Right lung (tissue), 2 donors: ENCODE measurements at regions not wholly inside any gene's neighbourhood (a gene's known extent, or its start where the extent isn't known, plus 50 kb on each side); places are given as distances from the start of the nearest gene placed in this dataset.
"Not testable (repeated sequence)": the region's sequence is repeated elsewhere in the genome, so short reads cannot be mapped to it uniquely, and the experiment has no call there.

Source experiments
- DNase-seq, 2 donors: peaks; one replicate each; pipeline ENCODE4 v3.0.0-alpha.2; 2013

DNA sequence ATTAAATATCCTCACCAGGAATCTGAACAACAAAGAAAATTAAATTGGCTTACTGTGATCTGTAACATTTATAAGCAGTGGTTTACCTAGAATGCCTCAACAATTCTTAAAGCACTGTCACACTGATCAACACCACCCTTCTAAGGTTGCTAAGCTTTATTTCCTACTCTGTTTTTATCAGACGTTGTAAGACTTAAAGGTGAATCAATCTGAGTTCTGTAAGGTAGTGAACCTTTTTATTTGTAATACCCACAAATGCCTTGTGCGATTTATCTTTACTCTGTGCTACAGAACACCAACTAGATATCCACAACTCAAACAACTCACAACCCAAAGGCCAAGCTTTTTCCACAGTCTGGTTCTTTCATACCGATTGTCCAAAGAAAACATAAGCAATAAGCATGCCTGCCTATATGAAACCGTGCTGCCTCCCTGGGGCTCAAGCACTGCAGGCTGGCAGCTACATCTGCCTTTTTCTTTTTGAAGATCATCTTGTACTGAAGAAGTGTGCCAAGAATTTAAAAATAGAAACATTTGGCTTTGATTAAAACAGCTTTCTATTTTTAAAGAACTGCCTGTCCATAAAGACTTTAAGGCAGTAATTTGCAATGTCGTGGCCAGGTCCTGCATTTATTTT lies 490.7 kb downstream of the NUP35 start:
- no peak for DNase-seq

DNA sequence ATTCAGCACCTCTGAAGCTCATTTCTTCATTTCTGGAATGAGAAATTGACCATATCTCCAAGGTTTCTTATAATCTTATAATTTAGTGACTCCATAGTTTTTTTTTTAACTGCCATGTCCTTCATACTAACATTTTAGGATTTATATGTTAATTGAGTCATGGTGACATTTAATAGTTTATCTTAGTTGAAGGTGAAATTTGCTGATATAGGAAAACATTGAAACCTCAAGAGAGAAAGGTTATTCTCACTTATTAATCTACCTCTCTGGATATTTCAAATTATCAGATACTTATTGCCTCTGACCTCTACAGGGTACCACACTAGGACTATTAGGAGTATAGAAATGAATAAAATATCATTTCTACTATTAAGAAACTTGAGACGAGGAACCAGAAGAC lies 499.0 kb downstream of the NUP35 start:
- no peak for DNase-seq

DNA sequence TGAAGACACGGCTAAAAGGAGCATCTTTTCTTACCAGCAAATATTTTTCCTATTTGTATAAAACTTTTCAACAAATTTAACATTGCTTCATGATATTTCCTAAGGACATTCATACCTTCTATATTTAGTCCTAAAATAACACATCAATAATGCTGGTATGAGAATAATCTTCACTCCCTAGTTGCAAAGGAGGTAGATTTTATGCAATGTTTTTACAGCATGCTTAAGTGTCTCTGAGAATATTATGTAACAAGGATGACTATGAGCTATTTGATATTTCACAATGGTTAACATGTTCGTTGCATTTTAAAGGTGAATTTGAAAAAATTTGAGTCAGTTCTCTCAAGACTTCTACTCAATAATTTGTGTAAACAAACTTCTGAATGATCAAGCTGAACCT lies 506.7 kb downstream of the NUP35 start:
- DNase-seq = no peak

DNA sequence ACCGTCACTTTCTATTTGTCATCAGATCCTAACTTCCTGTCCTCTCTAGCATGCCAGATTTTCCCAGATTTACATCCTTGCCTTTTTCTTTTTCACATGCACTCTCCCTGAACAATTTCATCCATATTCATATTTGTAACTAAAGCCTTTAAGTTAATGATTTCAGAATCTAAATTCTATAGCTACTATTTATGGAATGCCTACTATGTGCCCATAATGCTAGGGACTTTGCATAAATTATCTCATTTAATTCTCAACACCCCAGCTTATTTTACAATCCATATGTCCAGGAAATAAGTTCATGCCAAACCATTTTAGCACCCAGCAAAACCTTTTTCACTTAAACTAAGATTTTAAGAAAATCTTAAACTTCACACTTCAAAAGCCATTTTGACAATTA lies 531.9 kb downstream of the NUP35 start:
- no peak for DNase-seq

DNA sequence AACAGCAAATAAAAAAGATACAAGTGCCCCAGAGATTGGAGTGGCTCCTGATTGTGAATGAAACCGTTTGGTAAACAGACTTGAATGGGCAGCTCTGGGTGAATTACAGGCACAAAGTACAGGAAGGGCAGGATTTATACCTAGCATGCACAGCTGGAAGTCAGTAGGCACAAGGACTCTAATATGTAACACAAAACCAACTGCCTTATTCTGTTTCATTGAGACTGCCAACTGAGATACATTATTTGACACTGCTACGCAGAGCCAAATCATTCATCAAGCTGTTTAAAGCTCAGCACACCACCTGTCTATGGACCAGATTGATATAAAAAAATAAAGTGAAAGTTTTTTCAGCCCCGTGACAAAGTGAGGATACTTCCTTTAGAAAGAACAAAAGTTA lies 541.2 kb downstream of the NUP35 start:
- DNase-seq = no peak

DNA sequence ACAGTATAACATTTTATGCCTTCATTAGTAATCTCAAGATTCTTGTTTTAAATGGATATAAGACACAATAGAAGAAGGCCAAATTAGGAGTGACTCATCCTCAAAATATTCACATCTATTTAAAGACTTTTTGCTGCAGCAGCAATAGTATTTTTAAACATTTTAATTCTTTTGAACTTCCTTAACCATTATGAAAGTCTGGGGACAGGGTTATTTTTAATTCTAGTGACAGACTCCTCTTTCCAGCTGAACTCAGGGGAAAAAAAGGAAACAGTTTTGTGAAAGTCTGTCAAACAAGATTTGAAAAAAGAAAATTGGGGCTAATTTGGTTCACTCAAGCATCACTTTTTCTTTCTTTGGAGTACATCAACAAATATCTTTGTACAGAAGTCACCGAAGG lies 541.8 kb downstream of the NUP35 start:
- DNase-seq = no peak

DNA sequence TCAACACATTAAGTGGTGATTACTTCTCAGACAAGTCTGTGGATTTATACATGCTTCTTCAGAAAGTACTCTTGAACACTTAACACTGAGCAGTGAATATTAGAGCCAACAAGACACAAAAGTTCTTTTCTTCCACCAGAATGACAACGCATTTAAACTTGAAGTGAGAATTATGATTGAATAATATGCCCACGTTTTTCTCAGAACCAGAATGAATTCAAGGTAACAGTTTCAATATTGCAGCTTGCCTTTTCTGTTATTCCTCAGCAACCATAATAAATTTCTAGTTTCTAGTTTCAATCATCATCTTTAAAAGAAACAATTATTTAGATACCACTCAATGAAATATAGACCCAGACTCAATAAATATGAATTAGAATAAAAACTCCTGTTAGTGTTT lies 547.0 kb downstream of the NUP35 start:
- no peak for DNase-seq

DNA sequence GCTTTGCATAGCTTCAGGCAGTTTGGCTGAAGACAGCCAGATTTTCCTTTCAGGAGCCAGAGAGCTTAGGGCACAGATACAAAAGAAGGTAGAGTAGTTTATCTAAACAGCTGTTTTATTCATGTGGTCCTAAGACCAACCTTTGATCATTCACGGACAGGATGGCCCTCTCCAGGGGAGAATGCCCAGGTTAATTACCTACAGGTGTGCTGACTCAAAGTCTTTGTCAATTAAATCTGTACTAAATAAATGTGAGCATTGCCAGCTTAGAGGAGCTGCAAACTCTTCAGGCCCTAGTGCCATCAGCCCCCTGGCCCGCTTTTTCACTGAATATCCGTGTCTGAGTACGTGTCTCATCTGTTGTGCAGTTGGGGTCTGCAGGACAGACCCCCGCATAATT lies 554.7 kb downstream of the NUP35 start:
- no peak for DNase-seq

DNA sequence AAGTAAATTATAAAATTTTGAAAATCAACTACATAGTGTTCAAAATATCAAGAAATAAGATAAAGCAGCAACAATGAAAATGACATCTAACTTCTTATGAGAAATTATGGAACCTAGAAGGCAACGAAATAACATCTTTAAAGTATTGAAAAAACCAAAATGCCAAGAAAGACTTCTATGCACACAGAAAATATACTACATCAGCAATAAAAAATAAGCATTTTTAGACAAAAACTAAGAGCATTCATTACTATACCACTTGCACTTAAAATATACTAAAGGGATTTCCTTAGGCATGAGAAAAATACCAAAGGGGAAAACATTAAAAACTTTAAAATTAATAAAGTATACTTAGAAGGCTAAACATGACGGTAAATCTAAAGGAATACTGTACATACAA lies 556.3 kb downstream of the NUP35 start:
- DNase-seq = no peak

DNA sequence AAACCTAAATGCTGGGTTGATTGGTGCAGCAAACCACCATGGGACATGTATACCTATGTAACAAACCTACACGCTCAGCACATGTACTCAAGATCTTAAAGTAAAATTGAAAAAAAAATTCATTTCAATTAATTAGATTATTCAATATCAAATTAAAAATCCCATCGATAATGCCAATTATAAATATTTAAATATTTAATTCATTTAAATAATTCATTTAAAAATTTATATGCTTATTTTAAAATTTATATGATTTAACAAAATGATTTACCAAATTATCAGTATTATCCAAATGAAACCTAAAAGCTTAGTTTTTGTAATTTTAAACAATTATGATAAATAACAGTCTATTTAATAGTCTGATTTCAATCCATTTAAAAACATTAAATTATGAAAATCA lies 560.4 kb downstream of the NUP35 start:
- no peak for DNase-seq

DNA sequence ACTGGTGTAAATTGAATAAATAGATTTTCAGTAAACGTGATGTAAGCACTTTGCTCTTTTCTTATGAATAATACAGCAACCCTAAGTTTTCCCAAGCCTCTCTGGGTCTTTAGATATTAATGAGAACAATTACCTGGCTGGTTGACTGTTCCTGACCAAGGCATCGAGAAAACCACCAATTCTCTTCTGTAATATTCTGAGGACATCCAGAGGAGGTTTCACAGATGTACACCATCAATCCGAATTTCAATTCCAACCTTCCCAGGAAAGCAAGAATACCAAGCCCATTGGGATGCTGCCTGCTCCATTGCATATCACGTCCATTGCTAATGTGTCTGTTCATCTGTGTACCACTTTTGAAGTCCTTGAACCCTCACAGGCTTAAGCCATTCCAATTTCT lies 571.8 kb downstream of the NUP35 start:
- DNase-seq = no peak

DNA sequence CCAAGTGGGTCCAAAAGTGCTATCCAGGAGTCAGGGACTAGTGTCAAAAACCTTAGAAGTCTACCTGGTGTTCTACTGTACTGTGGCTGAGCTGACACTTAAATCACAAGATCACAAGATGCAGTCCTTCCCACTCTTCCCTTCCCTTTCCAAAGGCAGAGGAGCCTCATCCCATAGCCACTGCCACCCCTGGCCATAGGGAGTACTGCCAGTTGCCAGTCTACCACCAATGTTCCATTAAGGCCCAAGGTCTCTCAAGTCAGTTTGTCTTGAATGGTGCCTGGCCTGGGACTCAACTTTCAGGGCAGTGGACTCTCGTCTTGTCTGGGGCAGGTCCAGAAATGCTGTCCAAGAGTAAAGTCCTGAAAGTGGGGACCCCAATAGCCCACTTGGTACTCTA lies 585.6 kb downstream of the NUP35 start:
- no peak for DNase-seq

DNA sequence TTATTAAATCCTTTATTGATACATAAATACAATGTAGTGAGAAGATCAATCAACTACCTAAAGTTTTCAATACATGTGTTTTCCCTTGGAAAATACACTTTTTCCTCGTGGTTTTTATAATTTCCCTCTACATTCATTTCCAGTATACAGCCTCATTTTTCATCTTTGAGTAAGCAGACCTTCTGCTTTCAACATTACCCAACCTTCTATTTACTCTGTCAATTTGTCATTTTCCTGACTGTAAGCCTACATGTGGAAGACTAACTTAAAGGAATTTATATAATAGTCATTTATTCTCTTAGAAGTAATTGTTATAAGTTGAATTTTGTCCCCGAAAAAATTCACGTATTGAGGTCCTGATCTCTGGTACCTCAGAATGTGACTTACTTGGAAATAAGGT lies 594.0 kb downstream of the NUP35 start:
- DNase-seq = no peak

DNA sequence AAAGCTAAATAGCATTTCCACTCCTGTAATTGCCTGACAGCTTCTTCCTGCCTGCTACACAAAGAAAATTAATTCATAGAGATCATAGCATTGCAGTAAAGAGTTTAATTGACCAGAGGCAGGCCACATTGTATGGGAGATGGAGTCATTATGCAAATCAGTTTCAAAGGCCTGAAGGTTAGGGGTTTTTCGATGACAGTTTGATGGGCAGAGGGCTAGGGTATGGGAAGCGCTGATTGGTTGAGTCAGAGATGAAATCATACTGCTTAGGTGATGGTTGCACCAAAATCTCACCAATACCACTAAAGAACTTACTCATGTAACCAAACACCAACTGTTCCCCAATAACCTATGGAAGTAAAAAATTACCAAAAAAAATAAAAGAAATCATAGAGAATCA lies 599.0 kb downstream of the NUP35 start:
- DNase-seq = no peak

DNA sequence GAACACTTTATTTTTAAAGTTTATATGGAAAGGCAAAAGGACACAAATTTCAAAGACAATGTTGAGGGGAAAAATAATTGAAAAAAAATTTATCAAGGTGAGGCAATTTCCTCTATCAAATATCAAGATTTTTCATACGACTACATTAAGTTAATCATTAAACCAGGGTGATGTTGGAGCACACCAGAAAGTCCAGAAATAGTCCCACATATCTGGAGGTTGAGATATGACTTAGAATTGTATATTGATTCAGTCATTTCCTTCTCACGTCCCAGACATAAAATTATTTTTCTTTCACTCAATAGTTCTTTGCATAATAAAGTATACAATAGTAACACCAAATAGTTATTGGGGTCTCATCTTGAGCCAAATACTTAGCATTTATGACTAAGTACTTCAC lies 605.1 kb downstream of the NUP35 start:
- DNase-seq = no peak

DNA sequence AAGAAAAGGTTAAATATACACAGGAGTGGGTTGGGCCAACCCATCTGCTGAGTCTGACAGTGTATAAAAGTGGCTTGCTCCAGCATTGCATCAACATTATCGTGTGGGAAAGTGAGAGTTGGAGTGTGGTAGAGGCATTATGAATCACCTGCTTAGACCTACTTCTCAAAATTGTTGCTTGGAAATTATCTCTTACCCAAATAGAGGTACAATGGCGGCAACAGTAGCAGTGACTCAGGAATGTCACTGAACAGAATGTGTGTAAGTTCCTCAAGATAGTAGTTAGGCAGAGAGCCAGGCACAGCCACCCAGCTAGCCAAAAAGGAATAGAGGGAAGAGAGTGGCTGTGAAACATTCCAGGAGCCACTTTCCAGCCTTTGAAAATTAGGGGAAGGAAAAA lies 616.0 kb downstream of the NUP35 start:
- no peak for DNase-seq

DNA sequence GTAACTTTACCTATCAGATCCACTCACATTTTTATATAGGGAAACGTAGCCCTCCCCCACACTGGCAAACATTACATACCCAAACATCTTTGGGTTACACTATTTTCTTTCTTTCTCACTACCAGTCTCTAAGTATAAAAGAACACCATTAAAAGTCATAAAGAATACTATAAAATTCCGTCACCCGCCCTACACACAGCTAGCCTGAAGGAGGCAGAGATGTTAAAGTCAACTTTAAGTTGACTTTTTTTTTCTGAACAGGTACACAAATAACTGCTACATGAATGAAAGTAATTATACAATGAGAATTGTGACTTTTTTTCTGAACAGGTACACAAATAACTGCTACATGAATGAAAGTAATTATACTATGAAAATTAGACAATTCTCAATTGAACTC lies 628.3 kb downstream of the NUP35 start:
- DNase-seq = no peak

DNA sequence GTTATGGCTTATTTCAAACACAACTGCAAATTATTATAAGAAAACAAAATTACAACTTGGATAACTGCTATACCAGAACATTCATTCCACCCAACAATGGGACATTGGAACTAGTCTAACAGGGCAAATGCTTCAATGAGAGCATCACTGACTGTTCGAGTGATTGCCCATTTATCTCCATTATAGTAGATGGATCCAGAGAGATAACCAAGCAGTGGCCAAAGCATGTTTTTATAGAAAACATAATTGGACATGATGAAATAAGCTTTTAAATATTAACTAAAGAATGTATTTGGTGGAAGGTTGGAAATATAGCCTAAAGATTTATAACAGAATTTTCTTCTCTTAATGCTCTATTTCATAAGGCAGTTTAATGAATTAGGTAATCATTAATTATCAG lies 634.8 kb downstream of the NUP35 start:
- DNase-seq = no peak

DNA sequence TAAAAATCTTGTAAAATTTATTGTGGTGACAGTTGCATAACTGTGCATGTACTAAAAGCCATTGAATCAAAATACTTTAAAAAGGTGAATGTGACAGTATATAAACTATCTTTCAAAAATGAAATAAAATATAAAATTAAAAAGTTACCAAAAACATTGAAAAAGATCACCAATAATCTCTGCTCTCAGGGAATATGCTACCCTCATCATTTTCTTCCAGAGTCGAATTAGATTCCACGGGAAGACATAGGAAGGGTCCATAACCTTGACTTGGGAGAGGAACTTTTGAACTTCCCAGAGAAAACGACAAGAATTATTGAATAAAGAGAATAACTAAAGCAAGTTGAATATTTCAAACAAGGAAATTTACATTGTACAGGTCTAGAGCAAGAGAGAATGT lies 649.5 kb downstream of the NUP35 start:
- no peak for DNase-seq

DNA sequence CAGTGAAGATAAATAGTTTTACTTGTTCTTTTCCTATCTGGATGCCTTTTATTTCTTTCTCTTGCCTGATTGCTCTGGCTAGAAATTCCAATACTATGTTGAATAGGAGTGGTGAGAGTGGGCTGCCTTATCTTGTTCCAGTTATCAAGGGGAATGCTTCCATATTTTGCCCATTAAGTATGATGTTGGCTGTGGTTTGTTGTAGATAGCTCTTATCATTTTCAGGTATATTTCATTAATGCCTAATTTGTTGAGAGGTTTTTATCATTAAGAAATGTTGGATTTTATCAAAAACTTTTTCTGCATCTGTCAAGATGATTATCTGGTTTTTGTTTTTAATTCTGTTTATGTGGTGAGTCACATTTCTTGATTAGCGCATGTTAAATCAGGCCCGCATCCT lies 655.8 kb downstream of the NUP35 start:
- DNase-seq = no peak

DNA sequence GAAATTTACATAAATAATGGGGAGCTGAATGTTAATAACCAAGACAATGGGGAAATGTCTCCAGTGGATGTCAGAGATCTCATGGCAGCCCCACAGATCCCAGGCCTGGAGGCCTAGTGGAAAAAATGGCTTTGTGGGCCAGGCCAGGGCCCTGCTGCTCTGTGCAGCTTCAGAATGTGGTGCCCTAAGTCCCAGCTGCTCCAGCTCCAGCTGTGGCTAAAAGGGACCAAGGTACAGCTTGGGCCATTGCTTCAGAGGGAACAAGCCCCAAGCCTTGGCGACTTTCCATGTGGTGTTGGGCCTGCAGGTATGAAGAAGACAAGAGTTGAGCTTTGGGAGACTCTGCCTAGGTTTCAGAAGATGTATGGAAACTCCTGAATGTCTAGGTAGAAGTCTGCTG lies 658.2 kb downstream of the NUP35 start:
- DNase-seq = no peak

DNA sequence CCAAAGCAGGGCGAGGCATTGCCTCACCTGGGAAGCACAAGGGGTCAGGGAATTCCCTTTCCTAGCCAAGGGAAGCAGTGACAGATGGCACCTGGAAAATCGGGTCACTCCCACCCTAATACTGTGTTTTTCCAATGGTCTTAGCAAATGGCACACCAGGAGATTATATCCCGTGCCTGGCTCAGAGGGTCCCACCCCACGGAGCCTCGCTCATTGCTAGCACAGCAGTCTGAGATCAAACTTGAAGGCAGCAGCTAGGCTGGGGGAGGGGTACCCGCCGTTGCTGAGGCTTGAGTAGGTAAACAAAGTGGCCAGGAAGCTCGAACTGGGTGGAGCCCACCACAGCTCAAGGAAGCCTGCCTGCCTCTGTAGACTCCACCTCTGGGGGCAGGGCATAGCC lies 664.6 kb downstream of the NUP35 start:
- not testable (repeated sequence) for DNase-seq

DNA sequence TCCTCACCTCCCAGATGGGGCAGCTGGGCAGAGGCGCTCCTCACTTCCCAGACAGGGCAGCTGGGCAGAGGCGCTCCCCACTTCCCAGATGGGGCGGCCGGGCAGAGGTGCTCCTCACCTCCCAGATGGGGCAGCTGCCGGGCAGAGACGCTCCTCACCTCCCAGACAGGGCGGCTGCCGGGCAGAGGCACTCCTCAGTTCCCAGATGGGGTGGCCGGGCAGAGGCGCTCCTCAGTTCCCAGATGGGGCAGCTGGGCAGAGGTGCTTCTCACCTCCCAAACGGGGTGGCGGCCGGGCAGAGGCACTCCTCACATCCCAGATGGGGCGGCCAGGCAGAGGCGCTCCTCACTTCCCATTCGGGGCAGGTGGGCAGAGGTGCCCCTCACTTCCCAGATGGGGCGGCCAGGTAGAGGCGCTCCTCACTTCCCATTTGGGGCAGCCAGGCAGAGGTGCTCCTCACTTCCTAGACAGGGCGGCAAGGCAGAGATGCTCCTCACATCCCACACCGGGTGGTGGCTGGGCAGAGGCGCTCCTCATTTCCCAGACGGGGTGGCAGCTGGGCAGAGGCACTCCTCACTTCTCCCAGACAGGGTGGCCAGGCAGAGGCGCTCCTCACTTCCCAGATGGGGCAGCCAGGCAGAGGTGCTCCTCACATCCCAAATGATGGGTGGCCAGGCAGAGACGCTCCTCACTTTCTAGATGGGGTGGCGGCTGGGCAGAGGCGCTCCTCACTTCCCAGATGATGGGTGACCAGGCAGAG lies 668.1 kb downstream of the NUP35 start:
- not testable (repeated sequence) for DNase-seq

DNA sequence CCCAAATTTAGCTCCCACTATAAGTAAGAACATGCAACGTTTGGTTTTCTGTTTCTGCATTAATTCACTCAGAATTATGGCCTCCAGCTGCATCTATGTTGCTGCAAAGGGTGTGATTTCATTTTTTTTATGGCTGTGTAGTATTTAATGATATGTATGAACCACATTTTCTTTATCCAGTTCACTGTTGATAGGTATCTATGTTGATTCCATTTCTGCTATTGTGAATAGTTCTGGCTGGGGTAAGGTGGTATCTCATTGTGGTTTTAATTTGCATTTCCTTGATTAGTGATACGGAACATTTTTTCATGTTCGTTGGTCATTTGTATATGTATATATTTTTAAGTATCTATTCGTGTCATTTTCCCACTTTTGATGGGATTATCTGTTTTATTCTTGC lies 674.3 kb downstream of the NUP35 start:
- no peak for DNase-seq
